Mesodermal cell (in vitro differentiated cells): ENCODE measurements at regions not wholly inside any gene's neighbourhood (a gene's known extent, or its start where the extent isn't known, plus 50 kb on each side); places are given as distances from the start of the nearest gene placed in this dataset.

Source experiments
- H3K27ac ChIP-seq: 2 replicates; pipeline ENCODE4 v1.7.0; 2013; ENCODE audit warnings: mild to moderate bottlenecking, low read depth, low read length, moderate library complexity; ENCODE audit not compliant: severe bottlenecking
- H3K36me3 ChIP-seq: 2 replicates; pipeline ENCODE4 v1.7.1; 2013; ENCODE audit warnings: mild to moderate bottlenecking, low read length, moderate library complexity; ENCODE audit not compliant: control insufficient read depth, insufficient read depth
- H3K4me1 ChIP-seq: one replicate; pipeline ENCODE4 v1.7.1; 2013; ENCODE audit warnings: mild to moderate bottlenecking, low read length; ENCODE audit not compliant: insufficient read depth, control insufficient read depth, poor library complexity, severe bottlenecking
- H3K4me3 ChIP-seq: 2 replicates; pipeline ENCODE4 v1.7.0; 2013; ENCODE audit warnings: low read length, control low read depth, mild to moderate bottlenecking; ENCODE audit not compliant: insufficient read depth, poor library complexity, severe bottlenecking; ENCODE audit errors: extremely low read depth
- H3K9me3 ChIP-seq: 2 replicates; pipeline ENCODE4 v1.7.1; 2013; ENCODE audit warnings: mild to moderate bottlenecking, low read length, moderate library complexity; ENCODE audit not compliant: control insufficient read depth
- whole genome bisulfite sequencing, 2 experiments: methylation state at CpG; one replicate each; pipeline ENCODE4 v1.1.5; 2013; ENCODE audit warnings: missing lambda C conversion rate in 2 of 2; ENCODE audit not compliant: insufficient coverage in 2 of 2; 5-methylcytosine and 5-hydroxymethylcytosine counted together

GRCh38 chr16:85162478-85163277, 50.4 kb upstream of the CIBAR2 start:
- 88 to 93% methylated on average over 29 to 35 of the region's 36 CpGs for WGBS, 2 experiments
- Histone ChIP-seq H3K4me1 (peaks cover 45% of the 10 kb centered on the region), H3K9me3 (no peaks in the 10 kb centered on the region), H3K4me3 (no peak overlapping the region), H3K36me3 (no peaks in the 10 kb centered on the region), H3K27ac (peak overlapping the region; percentile 38)

DNA sequence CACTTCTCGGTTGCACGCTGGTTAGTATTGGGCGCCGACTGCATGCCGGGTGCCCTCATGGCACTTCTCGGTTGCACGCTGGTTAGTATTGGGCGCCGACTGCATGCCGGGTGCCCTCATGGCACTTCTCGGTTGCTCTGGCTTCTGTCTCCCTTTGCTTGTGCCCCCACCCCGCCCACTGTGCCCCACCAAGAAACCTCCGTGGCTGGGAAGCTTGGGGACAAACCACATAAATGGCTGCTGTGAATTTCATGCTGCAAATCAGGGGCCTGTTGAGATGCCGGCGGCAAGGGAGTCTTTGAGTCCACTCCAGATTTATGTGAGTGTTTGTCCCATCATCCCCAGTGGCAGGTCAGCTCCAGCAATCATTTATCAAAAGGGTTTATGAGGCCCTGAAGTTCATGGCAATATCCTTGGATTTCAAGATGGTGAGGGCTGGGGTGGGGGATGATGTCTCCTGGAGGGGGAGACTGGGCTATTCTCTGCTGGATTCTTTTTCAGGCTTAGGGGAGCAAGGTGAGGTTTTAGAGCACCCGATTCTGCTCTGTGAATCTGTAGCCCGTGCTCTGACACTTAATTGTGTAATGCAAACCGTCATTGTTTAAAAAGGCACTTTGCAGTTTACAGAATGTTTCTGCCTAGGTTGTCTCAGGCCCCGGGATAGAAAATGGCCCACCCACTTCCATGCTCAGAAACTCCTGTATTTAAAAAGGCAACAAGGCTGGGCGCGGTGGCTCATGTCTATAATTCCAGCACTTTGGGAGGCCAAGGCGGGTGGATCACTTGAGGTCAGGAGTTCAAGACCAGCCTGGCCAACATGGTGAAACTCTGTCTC, 51.2 kb upstream of the CIBAR2 start:
- H3K27ac ChIP-seq, result no peak overlapping the region
- no peak overlapping the region for H3K4me3 ChIP-seq
- H3K9me3 ChIP-seq, result no peaks in the 10 kb centered on the region
- WGBS, 2 experiments, result 89 to 91% methylated on average over 17 to 18 of the region's 22 CpGs
- H3K4me1 ChIP-seq, result peaks cover 41% of the 10 kb centered on the region
- no peaks in the 10 kb centered on the region for H3K36me3 ChIP-seq

GRCh38 chr16:85164431-85164830, 52.2 kb upstream of the CIBAR2 start:
- Histone ChIP-seq H3K36me3 (no peaks in the 10 kb centered on the region), H3K9me3 (no peaks in the 10 kb centered on the region), H3K27ac (no peak overlapping the region), H3K4me1 (peaks cover 39% of the 10 kb centered on the region), H3K4me3 (no peak overlapping the region)
- 90 to 92% methylated on average over 2 of the region's 3 CpGs for WGBS, 2 experiments

DNA sequence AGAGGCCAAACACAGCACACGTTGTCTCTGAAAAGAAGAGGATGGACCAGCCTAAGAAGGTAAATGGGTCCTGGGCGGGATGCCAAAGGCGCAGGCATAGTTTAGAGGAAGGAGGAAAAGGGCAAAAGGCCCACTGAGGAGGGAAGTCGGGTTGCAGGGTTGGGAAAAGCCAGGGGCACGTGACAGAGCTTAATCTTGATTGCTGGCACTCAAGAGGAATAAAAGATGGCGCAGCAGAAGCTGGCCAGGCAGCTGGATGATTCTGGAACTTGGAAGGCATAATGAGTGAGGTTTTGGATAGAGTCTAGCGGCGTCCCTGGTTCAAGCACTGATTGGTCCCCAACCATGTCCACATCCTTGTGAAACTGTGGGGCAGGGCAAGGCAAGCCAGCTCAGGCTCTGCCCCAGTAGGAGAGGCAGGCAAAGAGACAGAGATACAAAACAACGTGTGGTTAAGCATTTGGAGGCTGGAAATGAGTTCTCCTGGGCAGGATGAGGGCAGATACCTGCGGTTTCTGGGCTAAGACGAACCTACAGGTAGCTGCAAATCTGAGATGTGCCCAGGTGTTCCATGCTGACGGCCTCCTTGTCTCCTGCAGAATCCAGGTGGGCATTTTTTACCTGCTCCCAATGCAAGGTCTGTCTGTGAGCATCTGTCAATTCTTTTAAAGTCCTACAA, 52.7 kb upstream of the CIBAR2 start:
- Histone ChIP-seq H3K4me1 (peaks cover 39% of the 10 kb centered on the region), H3K9me3 (no peaks in the 10 kb centered on the region), H3K4me3 (no peak overlapping the region), H3K27ac (no peak overlapping the region), H3K36me3 (no peaks in the 10 kb centered on the region)
- WGBS, 2 experiments, result 88 to 93% methylated on average over 10 to 12 of the region's 12 CpGs

GRCh38 chr16:85165781-85166180, 53.5 kb upstream of the CIBAR2 start:
- Histone ChIP-seq H3K4me1 (peaks cover 38% of the 10 kb centered on the region), H3K27ac (no peak overlapping the region), H3K9me3 (no peaks in the 10 kb centered on the region), H3K36me3 (no peaks in the 10 kb centered on the region), H3K4me3 (no peak overlapping the region)
- 93 to 94% methylated on average over 4 to 5 of the region's 7 CpGs for WGBS, 2 experiments

- H3K36me3 ChIP-seq, result no peaks in the 10 kb centered on the region
- 89 to 96% methylated on average over 6 to 7 of the region's 7 CpGs for WGBS, 2 experiments
- H3K9me3 ChIP-seq, result no peaks in the 10 kb centered on the region
- peaks cover 41% of the 10 kb centered on the region for H3K4me1 ChIP-seq
- H3K4me3 ChIP-seq, result no peak overlapping the region
- H3K27ac ChIP-seq, result no peak overlapping the region
Observed at GRCh38 chr16:85166281-85166680, 54.0 kb upstream of the CIBAR2 start.

DNA sequence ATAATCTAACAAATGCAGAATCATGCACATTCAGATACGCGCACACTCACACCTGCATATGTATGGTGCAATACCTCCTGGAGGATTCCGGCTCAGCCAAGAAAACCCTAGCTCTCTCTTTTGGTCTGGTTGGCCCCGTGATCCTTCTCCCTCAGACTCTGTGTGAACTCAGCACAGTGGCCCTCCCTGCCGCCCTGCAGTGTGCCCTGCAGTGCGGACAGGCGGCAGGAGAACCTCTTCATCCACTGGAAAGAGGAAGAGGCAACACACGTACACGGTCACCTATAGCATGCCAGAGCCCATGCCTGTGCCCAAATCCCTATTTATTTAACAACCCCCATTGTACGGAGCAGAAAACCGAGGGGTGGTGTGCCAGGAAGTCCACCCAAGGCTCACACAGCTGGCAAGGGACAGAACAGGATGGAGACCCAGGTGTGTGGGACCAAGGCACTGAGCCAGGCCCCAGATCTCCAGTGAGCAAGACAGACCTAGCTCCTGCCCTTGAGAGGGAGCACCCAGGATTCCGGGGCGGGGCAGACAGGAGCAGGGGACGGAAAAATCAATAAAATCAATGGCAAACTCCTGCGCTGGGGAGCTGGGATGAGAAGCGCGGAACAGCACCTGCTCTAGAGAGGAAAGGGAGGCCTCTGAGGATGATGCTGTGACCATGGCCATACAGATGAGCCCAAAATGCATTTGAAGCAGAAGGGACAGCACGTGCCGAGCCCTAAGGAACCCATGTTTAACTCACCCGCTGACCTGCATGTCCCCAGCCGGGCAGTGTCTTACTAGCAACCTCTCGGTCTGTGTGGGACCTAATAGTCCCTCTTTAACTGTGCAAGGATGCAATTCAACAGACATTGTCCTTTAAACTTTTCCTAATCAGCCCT, 54.7 kb upstream of the CIBAR2 start:
- no peak overlapping the region for H3K27ac ChIP-seq
- WGBS, 2 experiments, result 89 to 94% methylated on average over 18 to 22 of the region's 22 CpGs
- H3K9me3 ChIP-seq, result no peaks in the 10 kb centered on the region
- H3K4me1 ChIP-seq, result peaks cover 44% of the 10 kb centered on the region
- H3K4me3 ChIP-seq, result no peak overlapping the region
- H3K36me3 ChIP-seq, result no peaks in the 10 kb centered on the region

DNA sequence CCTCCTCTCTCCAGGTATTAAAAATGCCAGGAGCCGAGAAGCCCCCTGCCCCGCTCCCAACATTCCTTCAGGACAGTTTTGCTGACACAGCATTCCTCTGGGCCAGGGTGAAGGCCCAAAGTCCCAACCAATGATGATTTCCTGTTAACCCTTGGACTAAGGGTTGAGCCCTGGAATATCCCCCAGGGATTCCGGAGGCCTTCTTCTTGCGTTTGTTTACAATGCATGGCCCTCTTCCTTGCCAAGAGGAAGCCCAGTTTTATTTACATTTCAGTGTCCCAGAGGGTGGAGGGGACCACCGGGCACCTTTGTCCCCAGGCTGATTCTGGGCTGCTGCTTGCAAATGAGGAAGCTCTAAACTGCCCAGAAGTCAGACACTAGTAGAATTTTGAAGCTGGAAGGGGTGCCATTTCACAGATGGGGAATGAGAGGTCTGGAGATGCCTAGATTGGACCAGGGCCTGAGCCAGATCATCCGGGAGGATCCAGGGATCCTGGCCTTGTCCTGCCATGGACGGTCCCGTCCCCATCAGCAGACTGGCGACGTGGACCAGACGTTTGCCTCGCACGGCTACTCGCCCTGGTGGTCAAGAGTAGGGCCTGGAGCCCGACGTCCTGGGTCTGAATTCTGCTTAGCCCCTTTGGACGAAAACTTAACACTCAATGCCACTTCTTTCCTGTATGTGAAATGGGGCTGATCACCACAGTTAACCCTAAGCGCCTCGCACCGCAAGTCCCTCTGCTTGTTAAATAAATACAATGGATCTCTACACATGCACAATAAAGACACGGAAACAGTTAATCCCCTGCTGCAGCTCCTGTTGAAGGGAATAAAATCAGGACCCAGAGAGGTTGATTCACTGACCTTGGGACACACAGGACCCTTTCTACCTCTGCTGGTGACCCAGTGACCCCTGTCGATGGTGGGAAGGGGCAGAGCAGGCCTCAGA, 55.6 kb upstream of the CIBAR2 start:
- Histone ChIP-seq H3K9me3 (no peaks in the 10 kb centered on the region), H3K4me1 (peaks cover 39% of the 10 kb centered on the region), H3K27ac (peak overlapping the region; percentile 3), H3K4me3 (peak overlapping the region; percentile 26), H3K36me3 (no peaks in the 10 kb centered on the region)
- 62 to 76% methylated on average over 17 to 19 of the region's 22 CpGs for WGBS, 2 experiments

- WGBS, 2 experiments, result 3 to 4% methylated on average over 12 to 18 of the region's 54 CpGs
- no peak overlapping the region for H3K27ac ChIP-seq
Observed at GRCh38 chr16:85168732-85169256, 56.5 kb upstream of the CIBAR2 start.

More at GRCh38 chr16:85168732-85169256, 56.5 kb upstream of the CIBAR2 start:
- H3K9me3 ChIP-seq, result no peaks in the 10 kb centered on the region
- H3K4me1 ChIP-seq, result peaks cover 45% of the 10 kb centered on the region
- no peaks in the 10 kb centered on the region for H3K36me3 ChIP-seq
- H3K4me3 ChIP-seq, result peak overlapping the region; percentile 26
